ENCODE measurements at regions not wholly inside any gene's neighbourhood (a gene's known extent, or its start where the extent isn't known, plus 50 kb on each side); places are given as distances from the start of the nearest gene placed in this dataset.
"Not testable (repeated sequence)": the region's sequence is repeated elsewhere in the genome, so short reads cannot be mapped to it uniquely, and the experiment has no call there.

DNA sequence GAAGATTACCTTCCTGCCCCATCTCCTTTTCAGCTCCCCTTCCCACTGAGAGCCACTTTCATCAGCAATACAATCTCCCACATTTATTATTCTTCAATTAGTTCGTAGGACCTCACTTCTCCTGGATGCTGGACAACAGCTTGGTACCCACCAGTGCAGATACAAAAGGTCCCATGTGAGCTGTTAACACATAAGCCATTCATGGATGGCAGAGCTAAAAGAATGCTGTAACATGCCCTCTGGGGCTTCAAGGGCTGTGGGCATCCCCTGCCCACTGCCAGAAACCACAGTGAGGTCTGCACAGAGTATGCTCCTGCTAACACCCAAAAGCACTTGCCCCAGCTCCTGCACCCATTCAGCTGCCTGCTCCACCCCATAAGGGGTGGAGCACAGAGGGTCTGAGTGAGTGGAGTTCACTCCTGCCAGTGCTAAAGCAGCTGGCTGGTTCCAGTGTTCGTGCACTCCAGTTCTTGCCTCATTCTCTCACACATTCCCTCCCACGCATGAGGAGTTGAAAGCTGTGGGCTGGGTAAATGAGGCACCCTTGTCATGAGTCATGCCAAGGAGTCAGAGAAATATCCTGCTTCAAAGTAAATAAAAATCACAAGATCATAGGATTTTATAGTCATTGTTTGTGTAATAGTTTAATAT is 305.9 kb upstream of the TMEFF2 start:
- no peaks in the 10 kb centered on the region for H3K36me3 ChIP-seq (ENCODE audit: control insufficient read depth in 2 of 2, insufficient read depth in 1 of 2, low read length in 2 of 2)
- ChIA-PET POLR2A (no interaction called here), CTCF (no interaction called here)
- no peak overlapping the region for H3K27ac ChIP-seq (ENCODE audit: extremely low read depth, low read depth, low read length)
- no peak overlapping the region for H3K4me3 ChIP-seq (ENCODE audit: low read depth, low read length)
- no peaks in the 10 kb centered on the region for H3K9me3 ChIP-seq (ENCODE audit: control insufficient read depth, insufficient read depth, low read depth, low read length)
- no peaks in the 10 kb centered on the region for H3K4me1 ChIP-seq (ENCODE audit: control insufficient read depth, insufficient read depth, low read length)
- TF ChIP-seq ZNF660 (tag by site-specific recombination; IDR thresholded peaks at IDR 0.05), result no peak
- TF ChIP-seq ZNF138 (tag by site-specific recombination; IDR thresholded peaks at IDR 0.05; ENCODE audit: borderline replicate concordance), result no peak
- no peak for TF ChIP-seq ZNF621 (tag by site-specific recombination; IDR thresholded peaks at IDR 0.05)
- peak; percentile 73 for TF ChIP-seq ZFHX2 (tag by site-specific recombination; conservative IDR thresholded peaks at IDR 0.05)
- peak; percentile 65 for TF ChIP-seq EGR2 (tag by site-specific recombination; IDR thresholded peaks at IDR 0.05; ENCODE audit: low read depth)
- 0 out of 2 replicates have a peak, but pooled peaks have one; percentile 27 for TF ChIP-seq SP3 (tag by site-specific recombination; IDR thresholded peaks at IDR 0.05)
- TF ChIP-seq ZNF121 (tag by site-specific recombination; IDR thresholded peaks at IDR 0.05), result no peak
- no peak for TF ChIP-seq ZNF341 (tag by site-specific recombination; IDR thresholded peaks at IDR 0.05; ENCODE audit: low read depth)

GRCh38 chr2:192499476-192499875 is 304.7 kb upstream of the TMEFF2 start:
- ChIA-PET POLR2A (no interaction called here), CTCF (no interaction called here)
- Histone ChIP-seq H3K4me1 (ENCODE audit: control insufficient read depth, insufficient read depth, low read length) (no peaks in the 10 kb centered on the region), H3K4me3 (ENCODE audit: low read depth, low read length) (no peak overlapping the region), H3K9me3 (ENCODE audit: control insufficient read depth, insufficient read depth, low read depth, low read length) (no peaks in the 10 kb centered on the region), H3K27ac (ENCODE audit: extremely low read depth, low read depth, low read length) (no peak overlapping the region), H3K36me3 (ENCODE audit: control insufficient read depth in 2 of 2, insufficient read depth in 1 of 2, low read length in 2 of 2) (no peaks in the 10 kb centered on the region)
- TF ChIP-seq ZNF660 (tag by site-specific recombination; IDR thresholded peaks at IDR 0.05), result no peak
- no peak for TF ChIP-seq ZNF544 (tag by site-specific recombination; IDR thresholded peaks at IDR 0.05)
- TF ChIP-seq ZNF837 (tag by site-specific recombination; IDR thresholded peaks at IDR 0.05), result no peak
- TF ChIP-seq ZNF548 (tag by site-specific recombination; IDR thresholded peaks at IDR 0.05), result no peak
- TF ChIP-seq, protein P1, sequence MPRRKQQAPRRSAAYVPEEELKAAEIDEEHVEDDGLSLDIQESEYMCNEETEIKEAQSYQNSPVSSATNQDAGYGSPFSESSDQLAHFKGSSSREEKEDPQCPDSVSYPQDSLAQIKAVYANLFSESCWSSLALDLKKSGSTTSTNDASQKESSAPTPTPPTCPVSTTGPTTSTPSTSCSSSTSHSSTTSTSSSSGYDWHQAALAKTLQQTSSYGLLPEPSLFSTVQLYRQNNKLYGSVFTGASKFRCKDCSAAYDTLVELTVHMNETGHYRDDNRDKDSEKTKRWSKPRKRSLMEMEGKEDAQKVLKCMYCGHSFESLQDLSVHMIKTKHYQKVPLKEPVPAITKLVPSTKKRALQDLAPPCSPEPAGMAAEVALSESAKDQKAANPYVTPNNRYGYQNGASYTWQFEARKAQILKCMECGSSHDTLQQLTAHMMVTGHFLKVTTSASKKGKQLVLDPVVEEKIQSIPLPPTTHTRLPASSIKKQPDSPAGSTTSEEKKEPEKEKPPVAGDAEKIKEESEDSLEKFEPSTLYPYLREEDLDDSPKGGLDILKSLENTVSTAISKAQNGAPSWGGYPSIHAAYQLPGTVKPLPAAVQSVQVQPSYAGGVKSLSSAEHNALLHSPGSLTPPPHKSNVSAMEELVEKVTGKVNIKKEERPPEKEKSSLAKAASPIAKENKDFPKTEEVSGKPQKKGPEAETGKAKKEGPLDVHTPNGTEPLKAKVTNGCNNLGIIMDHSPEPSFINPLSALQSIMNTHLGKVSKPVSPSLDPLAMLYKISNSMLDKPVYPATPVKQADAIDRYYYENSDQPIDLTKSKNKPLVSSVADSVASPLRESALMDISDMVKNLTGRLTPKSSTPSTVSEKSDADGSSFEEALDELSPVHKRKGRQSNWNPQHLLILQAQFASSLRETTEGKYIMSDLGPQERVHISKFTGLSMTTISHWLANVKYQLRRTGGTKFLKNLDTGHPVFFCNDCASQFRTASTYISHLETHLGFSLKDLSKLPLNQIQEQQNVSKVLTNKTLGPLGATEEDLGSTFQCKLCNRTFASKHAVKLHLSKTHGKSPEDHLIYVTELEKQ (tag by site-specific recombination; IDR thresholded peaks at IDR 0.05; ENCODE audit: borderline replicate concordance), result no peak

DNA sequence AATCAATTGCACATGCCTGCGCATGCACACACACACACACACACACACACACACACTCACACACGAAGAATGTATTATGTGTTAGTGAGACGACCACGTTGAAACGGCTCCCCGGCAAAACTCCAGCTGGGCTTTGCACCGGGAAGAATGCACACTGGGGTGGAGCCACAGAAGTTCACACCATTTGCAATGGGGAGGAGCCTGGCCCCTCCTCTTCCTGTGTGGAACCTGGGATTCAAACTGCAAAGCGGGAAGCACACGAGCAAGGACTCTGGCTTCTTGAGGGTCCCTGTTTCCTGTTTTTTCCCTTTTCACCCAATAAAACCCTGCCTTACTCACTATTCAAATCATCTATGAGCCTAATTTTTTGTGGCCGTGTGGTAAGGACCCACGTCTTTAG is 304.0 kb upstream of the TMEFF2 start:
- Histone ChIP-seq H3K27ac (ENCODE audit: extremely low read depth, low read depth, low read length) (no peak overlapping the region), H3K4me1 (ENCODE audit: control insufficient read depth, insufficient read depth, low read length) (no peaks in the 10 kb centered on the region), H3K36me3 (ENCODE audit: control insufficient read depth in 2 of 2, insufficient read depth in 1 of 2, low read length in 2 of 2) (no peaks in the 10 kb centered on the region), H3K9me3 (ENCODE audit: control insufficient read depth, insufficient read depth, low read depth, low read length) (no peaks in the 10 kb centered on the region), H3K4me3 (ENCODE audit: low read depth, low read length) (no peak overlapping the region)
- CTCF ChIA-PET, result no interaction called here
- TF ChIP-seq ZBTB48 (tag by site-specific recombination; IDR thresholded peaks at IDR 0.05) (no peak), KLF16 (tag by site-specific recombination; IDR thresholded peaks at IDR 0.05) (no peak), ZNF548 (tag by site-specific recombination; IDR thresholded peaks at IDR 0.05) (no peak), ZNF544 (tag by site-specific recombination; IDR thresholded peaks at IDR 0.05) (no peak), ZNF16 (tag by site-specific recombination; IDR thresholded peaks at IDR 0.05; ENCODE audit: low read depth) (no peak), ZNF302 (tag by site-specific recombination; IDR thresholded peaks at IDR 0.05; ENCODE audit: low read depth) (no peak), ZNF76 (tag by site-specific recombination; IDR thresholded peaks at IDR 0.05; ENCODE audit: borderline replicate concordance, low read depth) (no peak), SALL2 (tag by site-specific recombination; IDR thresholded peaks at IDR 0.05; ENCODE audit: borderline replicate concordance) (no peak), ZNF10 (tag by site-specific recombination; IDR thresholded peaks at IDR 0.05) (no peak), YY1 (tag by site-specific recombination; IDR thresholded peaks at IDR 0.05) (no peak)
- TF ChIP-seq, protein P2, sequence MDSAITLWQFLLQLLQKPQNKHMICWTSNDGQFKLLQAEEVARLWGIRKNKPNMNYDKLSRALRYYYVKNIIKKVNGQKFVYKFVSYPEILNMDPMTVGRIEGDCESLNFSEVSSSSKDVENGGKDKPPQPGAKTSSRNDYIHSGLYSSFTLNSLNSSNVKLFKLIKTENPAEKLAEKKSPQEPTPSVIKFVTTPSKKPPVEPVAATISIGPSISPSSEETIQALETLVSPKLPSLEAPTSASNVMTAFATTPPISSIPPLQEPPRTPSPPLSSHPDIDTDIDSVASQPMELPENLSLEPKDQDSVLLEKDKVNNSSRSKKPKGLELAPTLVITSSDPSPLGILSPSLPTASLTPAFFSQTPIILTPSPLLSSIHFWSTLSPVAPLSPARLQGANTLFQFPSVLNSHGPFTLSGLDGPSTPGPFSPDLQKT (IDR thresholded peaks at IDR 0.05; ENCODE audit: borderline replicate concordance, low read depth, low read length), result no peak
- POLR2A ChIA-PET, result no interaction called here

GRCh38 chr2:192488158-192488557 is 293.4 kb upstream of the TMEFF2 start:
- CTCF ChIA-PET; H3K27ac ChIP-seq (ENCODE audit: extremely low read depth, low read depth, low read length); H3K36me3 ChIP-seq (ENCODE audit: control insufficient read depth in 2 of 2, insufficient read depth in 1 of 2, low read length in 2 of 2); POLR2A ChIA-PET; H3K4me1 ChIP-seq (ENCODE audit: control insufficient read depth, insufficient read depth, low read length); H3K4me3 ChIP-seq (ENCODE audit: low read depth, low read length); H3K9me3 ChIP-seq (ENCODE audit: control insufficient read depth, insufficient read depth, low read depth, low read length): not testable (repeated sequence)
